Tibial nerve (tissue), 4 donors: ENCODE measurements at regions not wholly inside any gene's neighbourhood (a gene's known extent, or its start where the extent isn't known, plus 50 kb on each side); places are given as distances from the start of the nearest gene placed in this dataset.

Source experiments
- DNase-seq, 2 donors: peaks; one replicate each; pipeline ENCODE4 v3.0.0-alpha.2; 2019; ENCODE audit warnings: low spot score in 2 of 2
- H3K27ac ChIP-seq, 4 donors: fragments of 200-600 bp; sonication (generic) in 3 of 4; one replicate each; pipeline ENCODE4 v1.5.1; 2017 to 2019; ENCODE audit warnings: mild to moderate bottlenecking in 1 of 4
- H3K27me3 ChIP-seq, 2 donors: fragments of 200-600 bp; sonication (generic) in 1 of 2; one replicate each; pipeline versions ENCODE4 v1.5.1 to v1.6.0; 2017 to 2019
- H3K36me3 ChIP-seq, 3 donors: fragments of 200-600 bp; sonication (generic); one replicate each; pipeline ENCODE4 v1.5.1; 2018 to 2019
- H3K4me1 ChIP-seq, 4 donors: fragments of 200-600 bp; sonication (generic) in 3 of 4; one replicate each; pipeline ENCODE4 v1.5.1; 2017 to 2019
- H3K4me3 ChIP-seq, 4 donors: fragments of 200-600 bp; sonication (generic) in 3 of 4; one replicate each; pipeline ENCODE4 v1.5.1; 2017 to 2019; ENCODE audit warnings: mild to moderate bottlenecking in 1 of 4, moderate library complexity in 1 of 4
- H3K9me3 ChIP-seq, 4 donors: fragments of 200-600 bp; sonication (generic) in 3 of 4; one replicate each; pipeline ENCODE4 v1.5.1; 2017 to 2019
- EP300 ChIP-seq, 2 donors: sonication (generic); formaldehyde crosslinking; IDR thresholded peaks; one replicate each; pipeline ENCODE4 v1.6.1; 2017; ENCODE audit warnings: antibody characterized with exemption in 2 of 2, mild to moderate bottlenecking in 1 of 2
- POLR2A ChIP-seq, 2 donors: fragments of 450-650 bp; IDR thresholded peaks; one replicate each; pipeline ENCODE4 v1.6.1; 2017; ENCODE audit warnings: antibody characterized with exemption in 2 of 2, mild to moderate bottlenecking in 2 of 2, moderate library complexity in 2 of 2
- WGBS, 2 donors: methylation state at CpG; one replicate each; pipeline ENCODE4 v1.1.5; 2018; 5-methylcytosine and 5-hydroxymethylcytosine counted together
- TF ChIP-seq, protein P1 (sequence below), 5 experiments: fragments of 200-600 bp in 3 of 5; fragments of 450-650 bp in 2 of 5; sonication (generic) in 3 of 5; IDR thresholded peaks; one replicate each; pipeline ENCODE4 v1.5.1; 2016 to 2019; ENCODE audit warnings: antibody characterized with exemption in 5 of 5, mild to moderate bottlenecking in 3 of 5, moderate library complexity in 2 of 5

DNA sequence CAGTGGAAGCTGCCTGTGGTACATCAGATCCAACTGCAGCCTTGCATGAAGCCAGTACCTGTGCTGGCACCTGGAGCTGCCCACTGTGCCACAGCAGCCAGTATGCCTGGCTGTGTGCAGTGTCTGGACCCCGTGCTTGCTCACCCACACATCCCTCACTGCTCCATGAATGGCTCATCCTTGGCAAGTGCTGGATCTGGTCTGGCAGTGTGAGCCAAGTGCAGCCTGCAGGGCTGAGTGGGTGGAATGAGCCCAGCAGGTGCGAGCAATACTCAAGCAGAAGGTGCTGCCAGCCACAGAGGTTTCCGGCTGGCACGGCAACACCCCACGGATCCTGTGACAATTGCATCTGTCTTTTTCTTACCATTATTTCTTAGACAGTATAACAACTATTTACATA, 488.2 kb upstream of the ROBO2 start:
- no peak overlapping the region for H3K4me3 ChIP-seq
- no peak for DNase-seq
- H3K36me3 ChIP-seq, result no peaks in the 10 kb centered on the region
- H3K27ac ChIP-seq, result no peak overlapping the region
- no peaks in the 10 kb centered on the region for H3K9me3 ChIP-seq
- WGBS, 2 donors, result 90 to 94% methylated on average over 5 of the region's 5 CpGs
- H3K27me3 ChIP-seq, result no peaks in the 10 kb centered on the region
- no peak for TF ChIP-seq POLR2A (IDR thresholded peaks at IDR 0.05)
- no peak for TF ChIP-seq EP300 (IDR thresholded peaks at IDR 0.05)
- TF ChIP-seq, protein P1, sequence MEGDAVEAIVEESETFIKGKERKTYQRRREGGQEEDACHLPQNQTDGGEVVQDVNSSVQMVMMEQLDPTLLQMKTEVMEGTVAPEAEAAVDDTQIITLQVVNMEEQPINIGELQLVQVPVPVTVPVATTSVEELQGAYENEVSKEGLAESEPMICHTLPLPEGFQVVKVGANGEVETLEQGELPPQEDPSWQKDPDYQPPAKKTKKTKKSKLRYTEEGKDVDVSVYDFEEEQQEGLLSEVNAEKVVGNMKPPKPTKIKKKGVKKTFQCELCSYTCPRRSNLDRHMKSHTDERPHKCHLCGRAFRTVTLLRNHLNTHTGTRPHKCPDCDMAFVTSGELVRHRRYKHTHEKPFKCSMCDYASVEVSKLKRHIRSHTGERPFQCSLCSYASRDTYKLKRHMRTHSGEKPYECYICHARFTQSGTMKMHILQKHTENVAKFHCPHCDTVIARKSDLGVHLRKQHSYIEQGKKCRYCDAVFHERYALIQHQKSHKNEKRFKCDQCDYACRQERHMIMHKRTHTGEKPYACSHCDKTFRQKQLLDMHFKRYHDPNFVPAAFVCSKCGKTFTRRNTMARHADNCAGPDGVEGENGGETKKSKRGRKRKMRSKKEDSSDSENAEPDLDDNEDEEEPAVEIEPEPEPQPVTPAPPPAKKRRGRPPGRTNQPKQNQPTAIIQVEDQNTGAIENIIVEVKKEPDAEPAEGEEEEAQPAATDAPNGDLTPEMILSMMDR (IDR thresholded peaks at IDR 0.05), result no peak
- no peaks in the 10 kb centered on the region for H3K4me1 ChIP-seq

DNA sequence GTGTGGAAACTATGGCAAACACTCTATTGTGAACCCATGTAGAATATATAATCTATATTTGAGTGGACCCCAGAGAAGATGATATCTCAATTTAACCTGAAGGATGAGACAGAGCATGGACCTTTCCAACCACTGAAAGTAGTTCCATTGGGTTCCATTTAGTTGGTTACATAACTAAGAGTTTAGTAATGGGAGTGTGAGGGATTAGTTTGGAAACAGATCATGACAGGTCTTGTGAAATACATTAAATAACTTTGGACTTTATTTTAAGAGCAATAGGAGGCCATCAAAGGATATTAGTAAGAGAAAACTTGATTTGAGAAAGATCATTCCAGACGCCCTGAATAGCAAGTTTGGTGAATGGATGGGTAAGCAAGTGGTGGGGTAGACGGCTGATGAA, 487.2 kb upstream of the ROBO2 start:
- H3K9me3 ChIP-seq, result no peaks in the 10 kb centered on the region
- TF ChIP-seq EP300 (IDR thresholded peaks at IDR 0.05) (no peak), POLR2A (IDR thresholded peaks at IDR 0.05) (no peak)
- TF ChIP-seq, protein P1 (IDR thresholded peaks at IDR 0.05), result no peak
- WGBS, 2 donors, result 68 to 86% methylated on average over 2 of the region's 2 CpGs
- no peaks in the 10 kb centered on the region for H3K4me1 ChIP-seq
- H3K36me3 ChIP-seq, result no peaks in the 10 kb centered on the region
- H3K27me3 ChIP-seq, result no peaks in the 10 kb centered on the region
- H3K27ac ChIP-seq, result no peak overlapping the region
- DNase-seq, result no peak
- H3K4me3 ChIP-seq, result no peak overlapping the region

DNA sequence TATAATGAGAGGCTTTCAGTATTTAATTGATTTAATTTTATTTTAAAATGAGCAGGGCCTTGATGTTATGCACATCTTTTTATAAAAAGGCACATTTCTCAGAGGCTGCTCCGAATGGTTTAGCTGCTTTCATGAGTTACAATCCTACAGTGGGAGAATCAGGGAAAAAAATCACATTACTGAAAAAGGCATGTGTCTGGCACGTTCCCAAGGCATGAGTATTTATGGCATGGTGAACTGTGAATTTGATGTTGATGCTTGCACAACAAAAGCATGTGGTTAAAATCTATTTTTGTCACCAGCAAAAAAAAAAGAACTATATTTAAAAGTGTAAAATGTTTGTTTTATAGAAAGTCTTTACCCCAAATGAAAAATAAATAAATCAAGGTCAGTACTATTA, 485.2 kb upstream of the ROBO2 start:
- no peak overlapping the region for H3K27ac ChIP-seq
- no peaks in the 10 kb centered on the region for H3K9me3 ChIP-seq
- no peak overlapping the region for H3K4me3 ChIP-seq
- 6 to 8% methylated on average over 2 of the region's 2 CpGs for WGBS, 2 donors
- H3K36me3 ChIP-seq, result no peaks in the 10 kb centered on the region
- no peaks in the 10 kb centered on the region for H3K4me1 ChIP-seq
- H3K27me3 ChIP-seq, result no peaks in the 10 kb centered on the region
- TF ChIP-seq EP300 (IDR thresholded peaks at IDR 0.05) (no peak), POLR2A (IDR thresholded peaks at IDR 0.05) (no peak)
- TF ChIP-seq, protein P1 (IDR thresholded peaks at IDR 0.05), result no peak
- DNase-seq, result no peak

DNA sequence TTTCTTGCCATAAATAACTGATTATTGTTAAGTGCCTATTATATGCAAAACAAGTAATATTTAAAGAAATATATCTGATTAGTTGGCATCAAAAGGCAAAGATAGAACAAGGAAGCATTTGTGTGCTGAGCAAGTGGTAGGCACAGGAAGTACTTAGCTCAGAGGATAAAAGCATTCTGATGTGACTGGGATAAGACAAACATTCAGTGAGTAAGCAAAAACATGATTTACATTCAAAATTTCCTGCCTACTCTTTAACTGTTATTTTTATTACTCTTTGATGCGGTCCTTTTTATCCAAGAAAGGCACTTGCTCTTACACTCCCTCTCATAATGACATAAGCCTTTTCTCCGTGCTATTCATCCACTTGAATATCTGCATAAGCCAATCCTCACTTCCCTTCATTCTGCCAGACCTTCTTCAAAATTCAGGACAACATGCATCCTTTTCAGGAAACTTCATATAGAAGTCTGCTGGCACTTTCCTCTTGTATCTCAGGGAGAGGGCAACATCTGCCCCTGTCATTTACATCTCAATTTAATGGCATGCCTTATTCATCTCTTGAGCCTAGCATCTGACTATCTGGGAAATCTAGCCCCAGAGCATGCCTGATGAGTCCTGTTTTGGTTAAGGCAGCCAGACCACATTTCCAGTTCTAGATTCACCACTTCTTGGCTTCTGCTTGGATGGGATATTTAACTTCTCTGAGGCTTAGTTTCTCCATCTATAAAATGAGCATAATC, 478.2 kb upstream of the ROBO2 start:
- Histone ChIP-seq H3K4me3 (no peak overlapping the region), H3K27ac (no peak overlapping the region), H3K36me3 (no peaks in the 10 kb centered on the region), H3K4me1 (no peaks in the 10 kb centered on the region), H3K27me3 (no peaks in the 10 kb centered on the region), H3K9me3 (no peaks in the 10 kb centered on the region)
- DNase-seq, result no peak
- WGBS, 2 donors, result 17 to 27% methylated on average over 2 of the region's 2 CpGs
- TF ChIP-seq, protein P1 (IDR thresholded peaks at IDR 0.05), result no peak
- TF ChIP-seq EP300 (IDR thresholded peaks at IDR 0.05) (no peak), POLR2A (IDR thresholded peaks at IDR 0.05) (no peak)

DNA sequence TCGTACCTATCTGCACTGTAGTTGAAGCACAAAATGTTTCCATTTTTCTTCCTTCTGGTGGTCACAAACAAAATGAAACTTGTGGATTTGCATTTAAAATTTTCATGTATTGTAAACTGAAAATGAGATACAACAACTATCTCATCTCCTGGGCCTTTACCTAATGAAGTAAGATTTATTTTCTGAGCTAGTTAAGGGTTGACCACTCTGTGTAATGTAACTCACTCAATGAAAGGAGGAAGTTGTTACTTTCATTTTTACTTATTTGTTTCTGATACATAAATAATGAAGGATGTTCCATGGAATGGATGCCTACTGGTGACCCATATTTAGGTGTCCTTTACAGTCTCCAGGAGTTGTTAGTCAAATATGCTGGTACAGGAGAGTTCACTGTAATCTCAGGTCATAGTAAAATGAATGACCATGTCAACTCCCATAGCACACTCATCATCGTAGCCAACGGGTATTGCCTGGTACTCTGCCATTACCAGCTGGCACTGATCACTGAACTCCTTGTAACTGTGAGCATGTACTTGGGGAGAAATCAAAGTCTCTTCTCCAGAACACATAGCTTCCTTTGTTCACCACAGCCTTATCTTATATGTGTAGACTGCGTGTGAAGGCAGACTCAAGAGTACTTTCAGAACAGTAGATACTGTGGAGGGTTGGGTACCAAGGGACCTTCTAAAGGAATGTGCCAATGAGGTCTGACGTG, 474.2 kb upstream of the ROBO2 start:
- WGBS, 2 donors, result 65 to 68% methylated on average over 5 of the region's 5 CpGs
- no peaks in the 10 kb centered on the region for H3K27me3 ChIP-seq
- no peak overlapping the region for H3K4me3 ChIP-seq
- H3K9me3 ChIP-seq, result no peaks in the 10 kb centered on the region
- no peaks in the 10 kb centered on the region for H3K36me3 ChIP-seq
- no peak for DNase-seq
- TF ChIP-seq EP300 (IDR thresholded peaks at IDR 0.05) (no peak), POLR2A (IDR thresholded peaks at IDR 0.05) (no peak)
- TF ChIP-seq, protein P1 (IDR thresholded peaks at IDR 0.05), result no peak
- no peaks in the 10 kb centered on the region for H3K4me1 ChIP-seq
- no peak overlapping the region for H3K27ac ChIP-seq
